ENCODE measurements at regions not wholly inside any gene's neighbourhood (a gene's known extent, or its start where the extent isn't known, plus 50 kb on each side); places are given as distances from the start of the nearest gene placed in this dataset.
"Not testable (repeated sequence)": the region's sequence is repeated elsewhere in the genome, so short reads cannot be mapped to it uniquely, and the experiment has no call there.

- no peak for DNase-seq (ENCODE audit: low read depth in 3 of 3)
Observed at GRCh38 chr5:15023266-15023665, 151.7 kb upstream of the ANKH start.

GRCh38 chr5:15021266-15022046, 149.9 kb upstream of the ANKH start:
- DNase-seq (ENCODE audit: low read depth in 3 of 3), result no peak

GRCh38 chr5:15020736-15021135, 149.2 kb upstream of the ANKH start:
- no peak for DNase-seq (ENCODE audit: low read depth in 3 of 3)

- DNase-seq (ENCODE audit: low read depth in 3 of 3), result no peak
Observed at GRCh38 chr5:15014809-15015208, 143.2 kb upstream of the ANKH start.

GRCh38 chr5:15013654-15014463, 142.3 kb upstream of the ANKH start:
- DNase-seq (ENCODE audit: low read depth in 3 of 3), result no peak

GRCh38 chr5:15012061-15012460, 140.5 kb upstream of the ANKH start:
- no peak for DNase-seq (ENCODE audit: low read depth in 3 of 3)

- no peak for DNase-seq (ENCODE audit: low read depth in 3 of 3)
Observed at GRCh38 chr5:15010936-15011335, 139.4 kb upstream of the ANKH start.

GRCh38 chr5:15009420-15009819, 137.8 kb upstream of the ANKH start:
- no peak for DNase-seq (ENCODE audit: low read depth in 3 of 3)

- no peak for DNase-seq (ENCODE audit: low read depth in 3 of 3)
Observed at GRCh38 chr5:15008921-15009320, 137.3 kb upstream of the ANKH start.

GRCh38 chr5:15008476-15008875, 136.9 kb upstream of the ANKH start:
- no peak for DNase-seq (ENCODE audit: low read depth in 3 of 3)

- DNase-seq (ENCODE audit: low read depth in 3 of 3), result no peak
Observed at GRCh38 chr5:15007646-15008045, 136.1 kb upstream of the ANKH start.

- DNase-seq (ENCODE audit: low read depth in 3 of 3), result no peak
Observed at GRCh38 chr5:15004506-15004905, 132.9 kb upstream of the ANKH start.

- DNase-seq (ENCODE audit: low read depth in 3 of 3), result peak in 2 of 3 experiments; percentile 9 to 40
Observed at GRCh38 chr5:15003511-15003920, 131.9 kb upstream of the ANKH start.

- no peak for DNase-seq (ENCODE audit: low read depth in 3 of 3)
Observed at GRCh38 chr5:15002791-15003190, 131.2 kb upstream of the ANKH start.

- DNase-seq (ENCODE audit: low read depth in 3 of 3), result no peak
Observed at GRCh38 chr5:15002173-15002572, 130.6 kb upstream of the ANKH start.

GRCh38 chr5:15001517-15001916, 129.9 kb upstream of the ANKH start:
- DNase-seq (ENCODE audit: low read depth in 3 of 3), result no peak

GRCh38 chr5:14998491-14998890, 126.9 kb upstream of the ANKH start:
- no peak for DNase-seq (ENCODE audit: low read depth in 3 of 3)

- no peak for DNase-seq (ENCODE audit: low read depth in 3 of 3)
Observed at GRCh38 chr5:14996997-14997396, 125.4 kb upstream of the ANKH start.

GRCh38 chr5:14995229-14995628, 123.7 kb upstream of the ANKH start:
- no peak for DNase-seq (ENCODE audit: low read depth in 3 of 3)

GRCh38 chr5:14993459-14994133, 122.0 kb upstream of the ANKH start:
- DNase-seq (ENCODE audit: low read depth in 3 of 3), result not testable (repeated sequence)

GRCh38 chr5:14992751-14993458, 121.3 kb upstream of the ANKH start:
- peak; percentile 13 to 35 (median 26) for DNase-seq (ENCODE audit: low read depth in 3 of 3)

GRCh38 chr5:14988223-14988622, 116.6 kb upstream of the ANKH start:
- DNase-seq (ENCODE audit: low read depth in 3 of 3), result no peak

Measured in stimulated activated CD4-positive, alpha-beta T cell treated with anti-CD3 and anti-CD28 coated beads, TNF-alpha, amount 100 ng/mL, for 4 hours (primary cell).